ENCODE measurements at regions not wholly inside any gene's neighbourhood (a gene's known extent, or its start where the extent isn't known, plus 50 kb on each side); places are given as distances from the start of the nearest gene placed in this dataset.

- in situ Hi-C loops (cut with MboI; ENCODE audit: low sequenced_read_pairs) = no loop called here
- Histone ChIP-seq H2BK15ac (ENCODE audit: low read depth, low read length) (no peak overlapping the region), H3K23ac (ENCODE audit: low read depth, low read length) (no peak overlapping the region), H3K9me3 (ENCODE audit: control insufficient read depth, insufficient read depth, low read length) (no peaks in the 10 kb centered on the region), H2AK9ac (replicated peaks; ENCODE audit: low read depth, low read length, poor library complexity) (no peak overlapping the region), H3K4me3 (ENCODE audit: insufficient read depth, low read depth, low read length) (no peak overlapping the region), H3K79me1 (ENCODE audit: low read depth in 1 of 2, low read length in 2 of 2) (no peaks in the 10 kb centered on the region), H2BK120ac (ENCODE audit: low read depth, low read length) (no peak overlapping the region), H3K36me3 (ENCODE audit: control insufficient read depth, insufficient read depth, low read length) (no peaks in the 10 kb centered on the region), H4K5ac (ENCODE audit: low read depth, low read length) (no peak overlapping the region), H4K8ac (ENCODE audit: low read depth in 2 of 2, low read length in 2 of 2) (no peak overlapping the region), H3K4me1 (ENCODE audit: control insufficient read depth, insufficient read depth, low read length) (no peaks in the 10 kb centered on the region), H3K4ac (ENCODE audit: low read depth, low read length) (no peak overlapping the region), H2AFZ (replicated peaks; ENCODE audit: low read length, poor library complexity) (no peak overlapping the region), H2BK5ac (ENCODE audit: low read depth, low read length, poor library complexity, severe bottlenecking) (no peak overlapping the region), H4K20me1 (ENCODE audit: insufficient read depth, low read length) (no peaks in the 10 kb centered on the region), H4K91ac (ENCODE audit: insufficient read depth, low read depth, low read length) (no peak overlapping the region), H3K9me1 (ENCODE audit: insufficient read depth, low read length) (no peaks in the 10 kb centered on the region), H3K27ac (ENCODE audit: insufficient read depth, low read length) (no peak overlapping the region), H3K4me2 (ENCODE audit: low read depth, low read length) (no peak overlapping the region), H3K18ac (ENCODE audit: low read depth, low read length) (no peak overlapping the region), H2BK20ac (ENCODE audit: low read depth, low read length) (no peak overlapping the region), H2AK5ac (ENCODE audit: low read depth, low read length) (no peak overlapping the region), H3K56ac (ENCODE audit: extremely low read depth, insufficient read depth, low read length) (no peak overlapping the region), H3K14ac (replicated peaks; ENCODE audit: low read depth, low read length) (no peak overlapping the region), H3K27me3 (ENCODE audit: control insufficient read depth, insufficient read depth, low read length) (peaks cover 6% of the 10 kb centered on the region; the same call in 1 of the 2 replicates), H3K9ac (ENCODE audit: low read depth, low read length) (no peak overlapping the region)
- DNase-seq = no peak
- ChIA-PET POLR2A (ENCODE audit: unreplicated experiment) (no interaction called here), CTCF (no interaction called here)
- no TSS peak for BruUV-seq (replicated peaks)
- 69% methylated on average over 9 of the region's 33 CpGs; no CpG with 5 or more reads in 1 of the 2 experiments for WGBS, 2 experiments (ENCODE audit: extremely low coverage in 2 of 2, insufficient read length in 1 of 2)
- intact Hi-C loops (cut with micrococcal nuclease) = no loop called here
- no peak for TF ChIP-seq NFE2L2 (IDR thresholded peaks at IDR 0.05; ENCODE audit: low read depth, low read length)
- TF ChIP-seq ELK1 (IDR thresholded peaks at IDR 0.05; ENCODE audit: borderline replicate concordance, low read depth, low read length) = no peak
- no peak for TF ChIP-seq BHLHE40 (IDR thresholded peaks at IDR 0.05; ENCODE audit: low read depth, low read length)
- no peak for TF ChIP-seq MXI1 (IDR thresholded peaks at IDR 0.05; ENCODE audit: borderline replicate concordance, low read depth, low read length)
- dilution Hi-C loops (cut with HindIII; ENCODE audit: low sequenced_read_pairs, unreplicated experiment) = no loop called here
- ATAC-seq (ENCODE audit: low read depth) = no peak
These were observed 79.5 kb upstream of the GALNT9 start for GRCh38 chr12:132408626-132409494.

Data from IMR-90 (cell line).